ENCODE measurements at regions not wholly inside any gene's neighbourhood (a gene's known extent, or its start where the extent isn't known, plus 50 kb on each side); places are given as distances from the start of the nearest gene placed in this dataset.

GRCh38 chrX:9134366-9134765 lies 100.4 kb upstream of the FAM9B start:
- TF ChIP-seq, protein P1, sequence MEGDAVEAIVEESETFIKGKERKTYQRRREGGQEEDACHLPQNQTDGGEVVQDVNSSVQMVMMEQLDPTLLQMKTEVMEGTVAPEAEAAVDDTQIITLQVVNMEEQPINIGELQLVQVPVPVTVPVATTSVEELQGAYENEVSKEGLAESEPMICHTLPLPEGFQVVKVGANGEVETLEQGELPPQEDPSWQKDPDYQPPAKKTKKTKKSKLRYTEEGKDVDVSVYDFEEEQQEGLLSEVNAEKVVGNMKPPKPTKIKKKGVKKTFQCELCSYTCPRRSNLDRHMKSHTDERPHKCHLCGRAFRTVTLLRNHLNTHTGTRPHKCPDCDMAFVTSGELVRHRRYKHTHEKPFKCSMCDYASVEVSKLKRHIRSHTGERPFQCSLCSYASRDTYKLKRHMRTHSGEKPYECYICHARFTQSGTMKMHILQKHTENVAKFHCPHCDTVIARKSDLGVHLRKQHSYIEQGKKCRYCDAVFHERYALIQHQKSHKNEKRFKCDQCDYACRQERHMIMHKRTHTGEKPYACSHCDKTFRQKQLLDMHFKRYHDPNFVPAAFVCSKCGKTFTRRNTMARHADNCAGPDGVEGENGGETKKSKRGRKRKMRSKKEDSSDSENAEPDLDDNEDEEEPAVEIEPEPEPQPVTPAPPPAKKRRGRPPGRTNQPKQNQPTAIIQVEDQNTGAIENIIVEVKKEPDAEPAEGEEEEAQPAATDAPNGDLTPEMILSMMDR (IDR thresholded peaks at IDR 0.05): no peak
- no peak for TF ChIP-seq POLR2A (IDR thresholded peaks at IDR 0.05)
- Histone ChIP-seq H3K4me1 (no peaks in the 10 kb centered on the region), H3K27ac (no peak overlapping the region), H3K4me3 (no peak overlapping the region), H3K27me3 (no peaks in the 10 kb centered on the region), H3K36me3 (replicated peaks in 1 of 2; ENCODE audit: insufficient read depth in 1 of 2, low read depth in 2 of 2) (no peaks in the 10 kb centered on the region), H3K9me3 (no peaks in the 10 kb centered on the region)
- ATAC-seq (no peak), DNase-seq (no peak)
- intact Hi-C loops (cut with DNase I): no loop called here
- WGBS, 2 donors: 74 to 88% methylated on average over 5 to 6 of the region's 6 CpGs

GRCh38 chrX:9135901-9136510 lies 102.1 kb upstream of the FAM9B start:
- intact Hi-C loops (cut with DNase I): no loop called here
- no peak for TF ChIP-seq POLR2A (IDR thresholded peaks at IDR 0.05)
- TF ChIP-seq, protein P1 (IDR thresholded peaks at IDR 0.05): no peak
- H3K9me3 ChIP-seq: no peaks in the 10 kb centered on the region
- no peak overlapping the region for H3K4me3 ChIP-seq
- DNase-seq (no peak), ATAC-seq (no peak)
- no peaks in the 10 kb centered on the region for H3K4me1 ChIP-seq
- no peak overlapping the region for H3K27ac ChIP-seq
- no peaks in the 10 kb centered on the region for H3K36me3 ChIP-seq (replicated peaks in 1 of 2; ENCODE audit: insufficient read depth in 1 of 2, low read depth in 2 of 2)
- 55 to 59% methylated on average over 6 of the region's 6 CpGs for WGBS, 2 donors
- no peaks in the 10 kb centered on the region for H3K27me3 ChIP-seq

DNA sequence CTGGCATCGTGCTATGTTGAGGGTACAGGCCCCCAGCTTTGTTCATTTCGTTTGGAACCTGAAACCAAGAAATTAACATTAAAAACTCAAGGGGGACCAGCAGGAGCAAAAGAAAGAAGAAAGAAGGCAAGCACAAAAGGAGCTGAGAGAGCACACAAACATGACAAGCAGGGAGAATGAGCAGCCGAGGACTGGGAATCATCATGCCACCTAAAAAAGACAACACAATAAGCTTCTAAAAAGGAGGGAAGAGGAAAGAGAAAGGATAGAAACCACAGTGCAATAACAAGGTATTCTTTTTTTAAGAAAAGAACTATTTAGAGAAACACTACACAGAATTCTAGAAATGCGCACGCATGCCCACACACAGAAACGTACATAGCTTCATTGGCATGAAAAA lies 103.2 kb upstream of the FAM9B start:
- WGBS, 2 donors: 85 to 87% methylated on average over 4 to 6 of the region's 6 CpGs
- intact Hi-C loops (cut with DNase I): no loop called here
- no peak for TF ChIP-seq POLR2A (IDR thresholded peaks at IDR 0.05)
- TF ChIP-seq, protein P1 (IDR thresholded peaks at IDR 0.05): no peak
- Histone ChIP-seq H3K36me3 (replicated peaks in 1 of 2; ENCODE audit: insufficient read depth in 1 of 2, low read depth in 2 of 2) (no peaks in the 10 kb centered on the region), H3K27me3 (no peaks in the 10 kb centered on the region), H3K4me1 (no peaks in the 10 kb centered on the region), H3K9me3 (no peaks in the 10 kb centered on the region), H3K4me3 (no peak overlapping the region), H3K27ac (no peak overlapping the region)
- ATAC-seq (no peak), DNase-seq (no peak)

GRCh38 chrX:9141496-9141895 lies 107.6 kb upstream of the FAM9B start:
- DNase-seq: no peak
- 39 to 55% methylated on average over 2 of the region's 2 CpGs for WGBS, 2 donors
- intact Hi-C loops (cut with DNase I): no loop called here

More at GRCh38 chrX:9141496-9141895, 107.6 kb upstream of the FAM9B start:
- no peaks in the 10 kb centered on the region for H3K36me3 ChIP-seq (replicated peaks in 1 of 2; ENCODE audit: insufficient read depth in 1 of 2, low read depth in 2 of 2)
- TF ChIP-seq POLR2A (IDR thresholded peaks at IDR 0.05): no peak
- TF ChIP-seq, protein P1 (IDR thresholded peaks at IDR 0.05): no peak
- no peaks in the 10 kb centered on the region for H3K4me1 ChIP-seq
- H3K27ac ChIP-seq: no peak overlapping the region
- no peak overlapping the region for H3K4me3 ChIP-seq
- no peaks in the 10 kb centered on the region for H3K27me3 ChIP-seq
- no peak for ATAC-seq
- no peaks in the 10 kb centered on the region for H3K9me3 ChIP-seq

Data from body of pancreas (tissue), 4 donors.